ENCODE measurements at regions not wholly inside any gene's neighbourhood (a gene's known extent, or its start where the extent isn't known, plus 50 kb on each side); places are given as distances from the start of the nearest gene placed in this dataset.

GRCh38 chr18:70621710-70622109 is 332.9 kb downstream of the SOCS6 start:
- Mint-ChIP-seq H3K27me3 (ENCODE audit: low read depth in 3 of 3) (peaks cover 0 to 1% (median 0%) of the 10 kb centered on the region in 3 donors), H3K36me3 (no peaks in the 10 kb centered on the region), H3K4me1 (peaks cover 8% of the 10 kb centered on the region), H3K9me3 (peaks cover 0 to 4% (median 0%) of the 10 kb centered on the region in 7 donors), H3K27ac (peak overlapping the region in 1 of 7 donors; percentile 78), H3K4me3 (peak overlapping the region in 1 of 2 donors; percentile 56)
- TF ChIP-seq CTCF (IDR thresholded peaks at IDR 0.05), result no peak
- intact Hi-C loops (cut with micrococcal nuclease), result no loop called here
- H3K36me3 ChIP-seq (replicated peaks in 1 of 2; ENCODE audit: control insufficient read depth in 1 of 2, insufficient read depth in 2 of 2, low read length in 2 of 2), result no peaks in the 10 kb centered on the region
- no peaks in the 10 kb centered on the region for H4K20me1 ChIP-seq (ENCODE audit: insufficient read depth, low read length)
- WGBS (ENCODE audit: insufficient coverage), result 0% methylated on average over 1 of the region's 4 CpGs
- no peaks in the 10 kb centered on the region for H3K4me1 ChIP-seq (ENCODE audit: control insufficient read depth in 1 of 2, insufficient read depth in 2 of 2, low read length in 2 of 2)
- peak overlapping the region; percentile 22 for H2AFZ ChIP-seq (ENCODE audit: insufficient read depth, low read depth, low read length, poor library complexity, severe bottlenecking)
- H3K4me3 ChIP-seq (replicated peaks in 1 of 3; ENCODE audit: low read depth in 2 of 3, low read length in 3 of 3), result no peak overlapping the region
- no peak overlapping the region for H3K27ac ChIP-seq (ENCODE audit: low read depth in 1 of 2, low read length in 2 of 2)
- H3K4me2 ChIP-seq (replicated peaks; ENCODE audit: extremely low read depth, low read length, poor library complexity, severe bottlenecking), result peak overlapping the region; percentile 19
- no peak for DNase-seq
- H3K27me3 ChIP-seq (ENCODE audit: control insufficient read depth in 2 of 2, insufficient read depth in 2 of 2, low read length in 2 of 2), result no peaks in the 10 kb centered on the region
- no peaks in the 10 kb centered on the region for H3K79me2 ChIP-seq (ENCODE audit: insufficient read depth, low read length)
- no peak overlapping the region for H3K9ac ChIP-seq (ENCODE audit: insufficient read depth, low read length, poor library complexity, severe bottlenecking)
- no peaks in the 10 kb centered on the region for H3K9me3 ChIP-seq (replicated peaks in 1 of 2; ENCODE audit: control insufficient read depth in 1 of 2, insufficient read depth in 1 of 2, low read length in 2 of 2)

GRCh38 chr18:70620837-70621612 is 332.2 kb downstream of the SOCS6 start:
- Mint-ChIP-seq H3K27me3 (ENCODE audit: low read depth in 3 of 3) (peaks cover 0 to 1% (median 0%) of the 10 kb centered on the region in 3 donors), H3K27ac (no peak overlapping the region), H3K36me3 (no peaks in the 10 kb centered on the region), H3K9me3 (peaks cover 0 to 4% (median 0%) of the 10 kb centered on the region in 7 donors), H3K4me1 (peaks cover 8% of the 10 kb centered on the region), H3K4me3 (no peak overlapping the region)
- Histone ChIP-seq H4K20me1 (ENCODE audit: insufficient read depth, low read length) (no peaks in the 10 kb centered on the region), H3K4me3 (replicated peaks in 1 of 3; ENCODE audit: low read depth in 2 of 3, low read length in 3 of 3) (no peak overlapping the region), H3K27ac (ENCODE audit: low read depth in 1 of 2, low read length in 2 of 2) (no peak overlapping the region), H3K9ac (ENCODE audit: insufficient read depth, low read length, poor library complexity, severe bottlenecking) (no peak overlapping the region), H3K36me3 (replicated peaks in 1 of 2; ENCODE audit: control insufficient read depth in 1 of 2, insufficient read depth in 2 of 2, low read length in 2 of 2) (no peaks in the 10 kb centered on the region), H3K27me3 (ENCODE audit: control insufficient read depth in 2 of 2, insufficient read depth in 2 of 2, low read length in 2 of 2) (no peaks in the 10 kb centered on the region), H3K9me3 (replicated peaks in 1 of 2; ENCODE audit: control insufficient read depth in 1 of 2, insufficient read depth in 1 of 2, low read length in 2 of 2) (no peaks in the 10 kb centered on the region), H3K4me1 (ENCODE audit: control insufficient read depth in 1 of 2, insufficient read depth in 2 of 2, low read length in 2 of 2) (no peaks in the 10 kb centered on the region), H3K4me2 (replicated peaks; ENCODE audit: extremely low read depth, low read length, poor library complexity, severe bottlenecking) (no peak overlapping the region), H3K79me2 (ENCODE audit: insufficient read depth, low read length) (no peaks in the 10 kb centered on the region), H2AFZ (ENCODE audit: insufficient read depth, low read depth, low read length, poor library complexity, severe bottlenecking) (peak overlapping the region; percentile 22)
- no peak for TF ChIP-seq CTCF (IDR thresholded peaks at IDR 0.05)
- intact Hi-C loops (cut with micrococcal nuclease), result no loop called here
- no CpG with 5 or more reads among the region's 2 CpGs for WGBS (ENCODE audit: insufficient coverage)
- no peak for DNase-seq

All from CD14-positive monocyte (primary cell).